ENCODE measurements at regions not wholly inside any gene's neighbourhood (a gene's known extent, or its start where the extent isn't known, plus 50 kb on each side); places are given as distances from the start of the nearest gene placed in this dataset.
"Not testable (repeated sequence)": the region's sequence is repeated elsewhere in the genome, so short reads cannot be mapped to it uniquely, and the experiment has no call there.

GRCh38 chr4:157787618-157788017 lies 385.2 kb downstream of the GASK1B start:
- no peak for DNase-seq (ENCODE audit: low read depth in 2 of 2)

- DNase-seq (ENCODE audit: low read depth in 2 of 2), result no peak
These were observed 391.5 kb downstream of the GASK1B start for GRCh38 chr4:157781361-157781760.

- DNase-seq (ENCODE audit: low read depth in 2 of 2), result no peak
These were observed 393.7 kb downstream of the GASK1B start for GRCh38 chr4:157779081-157779480.

GRCh38 chr4:157776930-157777528 lies 395.8 kb downstream of the GASK1B start:
- DNase-seq (ENCODE audit: low read depth in 2 of 2), result no peak

GRCh38 chr4:157775971-157776370 lies 396.9 kb downstream of the GASK1B start:
- DNase-seq (ENCODE audit: low read depth in 2 of 2), result no peak

- no peak for DNase-seq (ENCODE audit: low read depth in 2 of 2)
These were observed 399.9 kb downstream of the GASK1B start for GRCh38 chr4:157772907-157773306.

GRCh38 chr4:157768419-157768818 lies 404.4 kb downstream of the GASK1B start:
- no peak for DNase-seq (ENCODE audit: low read depth in 2 of 2)

- no peak for DNase-seq (ENCODE audit: low read depth in 2 of 2)
These were observed 409.3 kb downstream of the GASK1B start for GRCh38 chr4:157763490-157763889.

- DNase-seq (ENCODE audit: low read depth in 2 of 2), result no peak
These were observed 418.4 kb downstream of the GASK1B start for GRCh38 chr4:157754410-157754809.

- no peak for DNase-seq (ENCODE audit: low read depth in 2 of 2)
These were observed 421.2 kb downstream of the GASK1B start for GRCh38 chr4:157751631-157752030.

- DNase-seq (ENCODE audit: low read depth in 2 of 2), result no peak
These were observed 431.2 kb downstream of the GASK1B start for GRCh38 chr4:157741642-157742041.

GRCh38 chr4:157739242-157739641 lies 433.6 kb downstream of the GASK1B start:
- DNase-seq (ENCODE audit: low read depth in 2 of 2), result no peak

- DNase-seq (ENCODE audit: low read depth in 2 of 2), result no peak
These were observed 444.6 kb downstream of the GASK1B start for GRCh38 chr4:157728215-157728614.

GRCh38 chr4:157727163-157727562 lies 445.7 kb downstream of the GASK1B start:
- no peak for DNase-seq (ENCODE audit: low read depth in 2 of 2)

GRCh38 chr4:157722146-157722545 lies 450.7 kb downstream of the GASK1B start:
- no peak for DNase-seq (ENCODE audit: low read depth in 2 of 2)

GRCh38 chr4:157713342-157713741 lies 459.5 kb downstream of the GASK1B start:
- DNase-seq (ENCODE audit: low read depth in 2 of 2), result no peak

- DNase-seq (ENCODE audit: low read depth in 2 of 2), result no peak
These were observed 466.7 kb downstream of the GASK1B start for GRCh38 chr4:157706155-157706554.

GRCh38 chr4:157702831-157703230 lies 470.0 kb downstream of the GASK1B start:
- DNase-seq (ENCODE audit: low read depth in 2 of 2), result no peak

- no peak for DNase-seq (ENCODE audit: low read depth in 2 of 2)
These were observed 471.2 kb downstream of the GASK1B start for GRCh38 chr4:157701695-157701994.

- DNase-seq (ENCODE audit: low read depth in 2 of 2), result no peak
These were observed 471.7 kb downstream of the GASK1B start for GRCh38 chr4:157700898-157701694.

- DNase-seq (ENCODE audit: low read depth in 2 of 2), result no peak
These were observed 468.9 kb downstream of the GRIA2 start for GRCh38 chr4:157689476-157689875.

- no peak for DNase-seq (ENCODE audit: low read depth in 2 of 2)
These were observed 467.4 kb downstream of the GRIA2 start for GRCh38 chr4:157687971-157688370.

- not testable (repeated sequence) for DNase-seq (ENCODE audit: low read depth in 2 of 2)
These were observed 458.8 kb downstream of the GRIA2 start for GRCh38 chr4:157679326-157679725.

- DNase-seq (ENCODE audit: low read depth in 2 of 2), result no peak
These were observed 457.9 kb downstream of the GRIA2 start for GRCh38 chr4:157678478-157678877.
